Gastroesophageal sphincter (tissue), 4 donors: ENCODE measurements at regions not wholly inside any gene's neighbourhood (a gene's known extent, or its start where the extent isn't known, plus 50 kb on each side); places are given as distances from the start of the nearest gene placed in this dataset.

Source experiments
- ATAC-seq: fragments of 150-250 bp; one replicate; pipeline ENCODE4 v1.9.1; 2016; ENCODE audit warnings: mild to moderate bottlenecking, moderate library complexity
- H3K27ac ChIP-seq, 4 donors: fragments of 200-600 bp; sonication (generic) in 3 of 4; 1 replicate in 3 of 4; 2 replicates in 1 of 4; pipeline ENCODE4 v1.5.1; 2016 to 2019
- H3K27me3 ChIP-seq: fragments of 200-600 bp; sonication (generic); one replicate; pipeline ENCODE4 v1.5.1; 2019
- H3K36me3 ChIP-seq, 2 donors: fragments of 200-600 bp; sonication (generic); one replicate each; pipeline ENCODE4 v1.5.1; 2019; ENCODE audit warnings: control low read depth in 1 of 2
- H3K4me1 ChIP-seq, 3 donors: fragments of 200-600 bp; sonication (generic); 1 replicate in 2 of 3; 2 replicates in 1 of 3; pipeline ENCODE4 v1.5.1; 2016 to 2019; ENCODE audit warnings: control low read depth in 2 of 3
- H3K4me3 ChIP-seq, 2 donors: fragments of 200-600 bp; sonication (generic); one replicate each; pipeline ENCODE4 v1.5.1; 2019; ENCODE audit warnings: mild to moderate bottlenecking in 1 of 2, moderate library complexity in 1 of 2
- H3K9me3 ChIP-seq, 3 donors: fragments of 200-600 bp; sonication (generic); one replicate each; pipeline ENCODE4 v1.5.1; 2017 to 2019; ENCODE audit warnings: control low read depth in 2 of 3
- EP300 ChIP-seq: sonication (generic); formaldehyde crosslinking; IDR thresholded peaks from one replicate; pipeline ENCODE4 v1.6.1; 2017; ENCODE audit warnings: antibody characterized with exemption, mild to moderate bottlenecking
- POLR2A ChIP-seq, 2 donors: fragments of 450-650 bp; IDR thresholded peaks; one replicate each; pipeline ENCODE4 v1.6.1; 2017; ENCODE audit warnings: antibody characterized with exemption in 2 of 2, mild to moderate bottlenecking in 2 of 2, moderate library complexity in 1 of 2
- POLR2AphosphoS5 ChIP-seq: sonication (generic); formaldehyde crosslinking; IDR thresholded peaks from one replicate; pipeline ENCODE4 v1.6.1; 2017; ENCODE audit warnings: antibody characterized with exemption
- WGBS, 2 donors: methylation state at CpG; one replicate each; pipeline ENCODE4 v1.1.5; 2018; ENCODE audit warnings: low coverage in 1 of 2; 5-methylcytosine and 5-hydroxymethylcytosine counted together
- TF ChIP-seq, protein P1 (sequence below), 4 experiments: fragments of 200-600 bp in 2 of 4; fragments of 450-650 bp in 2 of 4; sonication (generic) in 1 of 4; IDR thresholded peaks; one replicate each; pipeline ENCODE4 v1.5.1; 2017 to 2019; ENCODE audit warnings: antibody characterized with exemption in 4 of 4, mild to moderate bottlenecking in 2 of 4, moderate library complexity in 2 of 4

DNA sequence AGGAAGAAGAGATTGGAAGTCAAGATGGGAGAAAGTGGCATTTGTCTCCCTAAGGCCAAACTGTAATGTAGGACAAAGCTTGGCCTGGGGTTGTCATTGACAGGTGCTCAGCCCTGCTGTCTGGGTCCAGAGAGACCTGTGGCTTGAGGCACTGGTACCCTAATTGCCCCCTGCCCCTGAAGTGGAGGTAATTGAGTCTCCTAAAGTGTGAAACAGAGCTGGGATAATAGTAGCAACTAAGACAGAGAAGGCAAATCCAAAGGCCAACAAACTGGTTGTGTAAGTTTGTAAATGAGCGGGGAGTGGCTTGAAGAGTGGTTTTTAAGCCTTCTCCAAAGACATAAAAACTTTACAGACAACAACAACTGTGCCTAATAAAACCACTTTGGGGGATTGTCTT, 264.2 kb upstream of the ROPN1 start:
- Histone ChIP-seq H3K4me3 (no peak overlapping the region), H3K27ac (no peak overlapping the region), H3K27me3 (no peaks in the 10 kb centered on the region), H3K4me1 (peaks cover 5 to 39% (median 23%) of the 10 kb centered on the region in 3 donors), H3K9me3 (no peaks in the 10 kb centered on the region), H3K36me3 (no peaks in the 10 kb centered on the region)
- TF ChIP-seq POLR2A (IDR thresholded peaks at IDR 0.05) (no peak), POLR2AphosphoS5 (no peak), EP300 (no peak)
- TF ChIP-seq, protein P1, sequence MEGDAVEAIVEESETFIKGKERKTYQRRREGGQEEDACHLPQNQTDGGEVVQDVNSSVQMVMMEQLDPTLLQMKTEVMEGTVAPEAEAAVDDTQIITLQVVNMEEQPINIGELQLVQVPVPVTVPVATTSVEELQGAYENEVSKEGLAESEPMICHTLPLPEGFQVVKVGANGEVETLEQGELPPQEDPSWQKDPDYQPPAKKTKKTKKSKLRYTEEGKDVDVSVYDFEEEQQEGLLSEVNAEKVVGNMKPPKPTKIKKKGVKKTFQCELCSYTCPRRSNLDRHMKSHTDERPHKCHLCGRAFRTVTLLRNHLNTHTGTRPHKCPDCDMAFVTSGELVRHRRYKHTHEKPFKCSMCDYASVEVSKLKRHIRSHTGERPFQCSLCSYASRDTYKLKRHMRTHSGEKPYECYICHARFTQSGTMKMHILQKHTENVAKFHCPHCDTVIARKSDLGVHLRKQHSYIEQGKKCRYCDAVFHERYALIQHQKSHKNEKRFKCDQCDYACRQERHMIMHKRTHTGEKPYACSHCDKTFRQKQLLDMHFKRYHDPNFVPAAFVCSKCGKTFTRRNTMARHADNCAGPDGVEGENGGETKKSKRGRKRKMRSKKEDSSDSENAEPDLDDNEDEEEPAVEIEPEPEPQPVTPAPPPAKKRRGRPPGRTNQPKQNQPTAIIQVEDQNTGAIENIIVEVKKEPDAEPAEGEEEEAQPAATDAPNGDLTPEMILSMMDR (IDR thresholded peaks at IDR 0.05): no peak
- WGBS, 2 donors: 83 to 100% methylated on average over 1 of the region's 1 CpG
- no peak for ATAC-seq

DNA sequence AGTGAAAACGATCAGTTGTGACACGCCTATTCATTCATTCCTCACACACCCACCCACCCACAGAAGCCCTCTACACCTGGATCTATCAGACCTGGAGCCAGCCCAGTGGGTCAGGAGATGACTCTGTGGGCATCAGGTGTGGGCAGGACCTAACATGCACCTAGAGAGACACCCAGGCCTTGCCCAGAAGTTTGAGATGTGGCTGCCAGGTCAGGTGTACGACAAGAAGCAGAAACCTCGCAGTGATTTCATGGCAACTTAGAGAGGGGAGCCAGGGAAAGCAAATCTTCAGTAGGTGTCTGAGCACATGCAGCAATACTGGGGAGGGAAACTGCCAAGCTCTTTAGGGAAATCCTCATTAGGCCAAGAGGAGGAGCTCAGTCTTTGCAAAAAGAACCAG, 264.7 kb upstream of the ROPN1 start:
- H3K4me3 ChIP-seq: no peak overlapping the region
- H3K36me3 ChIP-seq: no peaks in the 10 kb centered on the region
- H3K4me1 ChIP-seq: peaks cover 5 to 39% (median 23%) of the 10 kb centered on the region in 3 donors
- no peak for ATAC-seq
- TF ChIP-seq EP300: no peak
- no peak for TF ChIP-seq POLR2A (IDR thresholded peaks at IDR 0.05)
- no peak for TF ChIP-seq POLR2AphosphoS5
- TF ChIP-seq, protein P1 (IDR thresholded peaks at IDR 0.05): no peak
- WGBS, 2 donors: 73 to 81% methylated on average over 2 to 3 of the region's 4 CpGs
- no peaks in the 10 kb centered on the region for H3K27me3 ChIP-seq
- H3K27ac ChIP-seq: peak overlapping the region in 3 of 4 donors; percentile 38 to 63 (median 53)
- H3K9me3 ChIP-seq: no peaks in the 10 kb centered on the region

DNA sequence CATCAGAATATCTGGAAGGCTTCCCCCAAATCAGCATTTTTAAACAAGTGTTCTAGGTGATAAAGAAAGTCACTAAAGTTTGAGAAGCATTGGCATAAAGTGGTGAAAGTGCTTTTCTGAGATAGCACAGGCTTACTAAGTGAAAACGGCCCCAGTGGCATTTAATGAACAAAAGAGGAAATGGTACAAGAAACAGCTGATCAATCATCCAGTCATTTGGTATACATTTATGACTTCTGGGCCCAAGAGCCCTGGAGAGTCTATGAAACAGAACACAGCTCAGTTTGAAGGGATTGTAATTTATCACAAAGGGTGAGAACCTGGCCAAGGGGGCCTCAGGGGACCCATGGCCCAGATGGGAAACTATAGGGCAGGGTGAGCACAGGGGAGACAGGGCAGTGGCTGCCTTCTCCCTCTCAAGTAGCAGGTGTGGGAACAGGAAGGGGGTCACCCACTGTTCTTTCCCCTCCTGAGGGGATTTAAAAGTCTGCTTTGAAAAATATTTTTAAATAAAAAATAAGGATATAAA, 265.5 kb upstream of the ROPN1 start:
- ATAC-seq: no peak
- H3K36me3 ChIP-seq: no peaks in the 10 kb centered on the region
- H3K9me3 ChIP-seq: no peaks in the 10 kb centered on the region
- H3K4me3 ChIP-seq: no peak overlapping the region
- H3K4me1 ChIP-seq: peaks cover 5 to 39% (median 23%) of the 10 kb centered on the region in 3 donors
- TF ChIP-seq POLR2AphosphoS5 (no peak), EP300 (no peak), POLR2A (IDR thresholded peaks at IDR 0.05) (no peak)
- TF ChIP-seq, protein P1 (IDR thresholded peaks at IDR 0.05): no peak
- no peaks in the 10 kb centered on the region for H3K27me3 ChIP-seq
- peak overlapping the region in 3 of 4 donors; percentile 38 to 63 (median 53) for H3K27ac ChIP-seq
- WGBS, 2 donors: 0% methylated on average over 1 of the region's 1 CpG

DNA sequence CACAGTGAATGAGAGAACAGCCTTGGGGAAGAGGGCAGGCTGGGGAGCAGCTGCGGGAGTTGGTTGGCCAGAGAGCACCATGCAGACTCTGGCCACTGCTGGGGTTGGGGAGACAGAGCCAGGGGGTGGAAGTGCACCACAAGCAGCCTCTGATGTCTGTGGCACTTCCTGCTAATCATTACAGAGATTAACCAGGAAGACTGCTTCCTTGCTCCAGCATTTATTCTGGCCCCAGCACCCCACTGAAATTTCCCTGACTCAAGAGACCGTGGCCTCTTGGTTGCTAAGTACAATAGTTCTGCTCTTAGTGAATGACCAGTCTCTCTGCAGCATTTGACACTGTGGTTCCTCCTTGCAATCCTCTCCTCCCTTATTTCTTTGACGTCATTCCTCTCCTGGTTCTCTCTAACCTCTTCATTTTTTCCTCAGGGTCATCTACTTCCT, 266.2 kb upstream of the ROPN1 start:
- WGBS, 2 donors: 32 to 54% methylated on average over 2 of the region's 3 CpGs
- Histone ChIP-seq H3K27me3 (no peaks in the 10 kb centered on the region), H3K4me3 (no peak overlapping the region), H3K27ac (peak overlapping the region in 3 of 4 donors; percentile 38 to 63 (median 53)), H3K9me3 (no peaks in the 10 kb centered on the region), H3K36me3 (no peaks in the 10 kb centered on the region), H3K4me1 (peaks cover 5 to 41% (median 23%) of the 10 kb centered on the region in 3 donors)
- no peak for TF ChIP-seq EP300
- TF ChIP-seq, protein P1 (IDR thresholded peaks at IDR 0.05): no peak
- TF ChIP-seq POLR2AphosphoS5: no peak
- TF ChIP-seq POLR2A (IDR thresholded peaks at IDR 0.05): no peak
- ATAC-seq: no peak

DNA sequence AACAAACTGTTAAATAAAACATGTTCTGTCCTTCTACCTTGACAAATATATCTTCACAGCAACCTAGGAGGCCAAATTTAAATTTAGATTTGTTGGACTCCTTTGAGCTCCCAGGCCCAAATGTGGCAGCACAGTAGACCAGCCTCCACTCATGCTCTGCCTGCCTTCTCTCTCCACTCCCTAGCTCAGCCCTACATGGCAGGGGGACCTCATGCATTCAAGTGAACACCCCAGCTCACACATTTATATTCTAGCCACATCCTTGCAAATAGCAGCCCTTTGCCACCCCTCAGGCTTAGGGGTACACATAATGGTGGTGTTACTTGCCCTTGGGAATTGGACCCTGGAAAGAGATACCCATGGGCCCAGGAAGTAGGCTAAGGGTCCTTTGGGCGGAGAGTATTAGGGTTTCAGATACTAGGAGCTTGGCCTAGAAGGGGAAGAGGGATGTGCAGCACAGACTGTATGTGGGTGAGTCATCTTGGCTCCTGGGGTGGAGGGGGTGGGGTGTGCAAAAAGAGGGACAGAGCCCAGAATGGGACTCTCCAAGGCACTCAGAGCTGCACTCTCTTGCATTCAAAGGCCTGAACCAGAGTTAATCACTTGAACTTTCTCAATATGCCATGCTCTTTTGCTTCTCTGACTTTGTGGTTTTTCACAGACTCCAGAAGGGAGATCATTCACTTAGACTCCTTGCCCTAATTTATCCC, 268.4 kb upstream of the ROPN1 start:
- peak overlapping the region in 3 of 4 donors; percentile 26 to 60 (median 46) for H3K27ac ChIP-seq
- TF ChIP-seq POLR2AphosphoS5: peak; percentile 53
- TF ChIP-seq, protein P1 (IDR thresholded peaks at IDR 0.05): no peak
- no peak for TF ChIP-seq EP300

More for the DNA sequence above, 268.4 kb upstream of the ROPN1 start:
- no peak overlapping the region for H3K4me3 ChIP-seq
- WGBS, 2 donors: 11% methylated on average over 1 of the region's 1 CpG; no CpG with 5 or more reads in 1 of the 2 donors
- peak; percentile 94 for ATAC-seq
- no peaks in the 10 kb centered on the region for H3K9me3 ChIP-seq
- no peaks in the 10 kb centered on the region for H3K27me3 ChIP-seq
- H3K4me1 ChIP-seq: peaks cover 5 to 57% (median 23%) of the 10 kb centered on the region in 3 donors
- no peaks in the 10 kb centered on the region for H3K36me3 ChIP-seq
